ENCODE measurements at regions not wholly inside any gene's neighbourhood (a gene's known extent, or its start where the extent isn't known, plus 50 kb on each side); places are given as distances from the start of the nearest gene placed in this dataset.
A peak's percentile ranks its signal among the peaks of the same experiment; 100 is the strongest.

GRCh38 chr5:57721226-57721625 is 238.6 kb upstream of the ACTBL2 start:
- FAIRE-seq = no peak
- DNase-seq (ENCODE audit: low read depth) = no peak

GRCh38 chr5:57720656-57721055 is 238.0 kb upstream of the ACTBL2 start:
- no peaks in the 10 kb centered on the region for H3K9me3 Mint-ChIP-seq (ENCODE audit: unreplicated experiment)
- H3K9ac ChIP-seq (ENCODE audit: low read length) = no peak overlapping the region
- peaks cover 4% of the 10 kb centered on the region for H3K4me1 ChIP-seq (ENCODE audit: insufficient read depth, low read length)
- H3K4me3 ChIP-seq (ENCODE audit: insufficient read depth, low read depth, low read length) = no peak overlapping the region
- no peaks in the 10 kb centered on the region for H3K27me3 ChIP-seq (ENCODE audit: insufficient read depth, low read length)
- H3K36me3 ChIP-seq (ENCODE audit: insufficient read depth, low read length) = no peaks in the 10 kb centered on the region
- H3K4me1 Mint-ChIP-seq (ENCODE audit: low read depth, unreplicated experiment) = peaks cover 19% of the 10 kb centered on the region
- DNase-seq (ENCODE audit: low read depth) (no peak), FAIRE-seq (no peak)
- no peaks in the 10 kb centered on the region for H3K36me3 Mint-ChIP-seq (ENCODE audit: low read depth, unreplicated experiment)
- H3K27ac ChIP-seq (ENCODE audit: low read depth, low read length) = no peak overlapping the region
- no peaks in the 10 kb centered on the region for H3K9me3 ChIP-seq (ENCODE audit: insufficient read depth, low read depth, low read length)
- no peak overlapping the region for H2AFZ ChIP-seq (ENCODE audit: low read depth, low read length)
- H3K79me2 ChIP-seq (ENCODE audit: insufficient read depth, low read length) = no peaks in the 10 kb centered on the region
- no peaks in the 10 kb centered on the region for H4K20me1 ChIP-seq (ENCODE audit: insufficient read depth, low read length)
- H3K4me3 Mint-ChIP-seq (ENCODE audit: unreplicated experiment) = no peak overlapping the region
- H3K4me2 ChIP-seq (ENCODE audit: low read length) = no peak overlapping the region
- H3K27me3 Mint-ChIP-seq (ENCODE audit: low read depth, unreplicated experiment) = no peaks in the 10 kb centered on the region
- TF ChIP-seq CTCF (IDR thresholded peaks at IDR 0.05; ENCODE audit: insufficient read depth, low read depth, low read length) (no peak), EZH2 (IDR thresholded peaks at IDR 0.05; ENCODE audit: insufficient read depth, low read length) (no peak)
- H3K27ac Mint-ChIP-seq (ENCODE audit: unreplicated experiment) = no peak overlapping the region

More at GRCh38 chr5:57721226-57721625, 238.6 kb upstream of the ACTBL2 start:
- no peaks in the 10 kb centered on the region for H3K27me3 Mint-ChIP-seq (ENCODE audit: low read depth, unreplicated experiment)
- Histone ChIP-seq H3K4me2 (ENCODE audit: low read length) (no peak overlapping the region), H3K79me2 (ENCODE audit: insufficient read depth, low read length) (no peaks in the 10 kb centered on the region), H3K27ac (ENCODE audit: low read depth, low read length) (no peak overlapping the region), H2AFZ (ENCODE audit: low read depth, low read length) (no peak overlapping the region), H3K9me3 (ENCODE audit: insufficient read depth, low read depth, low read length) (no peaks in the 10 kb centered on the region), H3K27me3 (ENCODE audit: insufficient read depth, low read length) (no peaks in the 10 kb centered on the region), H3K9ac (ENCODE audit: low read length) (no peak overlapping the region), H3K36me3 (ENCODE audit: insufficient read depth, low read length) (no peaks in the 10 kb centered on the region), H3K4me1 (ENCODE audit: insufficient read depth, low read length) (peaks cover 4% of the 10 kb centered on the region), H3K4me3 (ENCODE audit: insufficient read depth, low read depth, low read length) (no peak overlapping the region), H4K20me1 (ENCODE audit: insufficient read depth, low read length) (no peaks in the 10 kb centered on the region)
- H3K36me3 Mint-ChIP-seq (ENCODE audit: low read depth, unreplicated experiment) = no peaks in the 10 kb centered on the region
- peak overlapping the region; percentile 22 for H3K27ac Mint-ChIP-seq (ENCODE audit: unreplicated experiment)
- TF ChIP-seq CTCF (IDR thresholded peaks at IDR 0.05; ENCODE audit: insufficient read depth, low read depth, low read length) = no peak
- no peak for TF ChIP-seq EZH2 (IDR thresholded peaks at IDR 0.05; ENCODE audit: insufficient read depth, low read length)
- H3K9me3 Mint-ChIP-seq (ENCODE audit: unreplicated experiment) = no peaks in the 10 kb centered on the region
- no peak overlapping the region for H3K4me3 Mint-ChIP-seq (ENCODE audit: unreplicated experiment)
- peaks cover 22% of the 10 kb centered on the region for H3K4me1 Mint-ChIP-seq (ENCODE audit: low read depth, unreplicated experiment)

- TF ChIP-seq EZH2 (IDR thresholded peaks at IDR 0.05; ENCODE audit: insufficient read depth, low read length) (no peak), CTCF (IDR thresholded peaks at IDR 0.05; ENCODE audit: insufficient read depth, low read depth, low read length) (no peak)
- H3K36me3 ChIP-seq (ENCODE audit: insufficient read depth, low read length) = no peaks in the 10 kb centered on the region
- no peaks in the 10 kb centered on the region for H3K9me3 ChIP-seq (ENCODE audit: insufficient read depth, low read depth, low read length)
- H3K4me2 ChIP-seq (ENCODE audit: low read length) = no peak overlapping the region
- Mint-ChIP-seq H3K4me1 (ENCODE audit: low read depth, unreplicated experiment) (peaks cover 9% of the 10 kb centered on the region), H3K4me3 (ENCODE audit: unreplicated experiment) (no peak overlapping the region), H3K27ac (ENCODE audit: unreplicated experiment) (no peak overlapping the region), H3K9me3 (ENCODE audit: unreplicated experiment) (no peaks in the 10 kb centered on the region), H3K36me3 (ENCODE audit: low read depth, unreplicated experiment) (no peaks in the 10 kb centered on the region), H3K27me3 (ENCODE audit: low read depth, unreplicated experiment) (no peaks in the 10 kb centered on the region)
- no peaks in the 10 kb centered on the region for H4K20me1 ChIP-seq (ENCODE audit: insufficient read depth, low read length)
- H3K9ac ChIP-seq (ENCODE audit: low read length) = no peak overlapping the region
- DNase-seq (ENCODE audit: low read depth) (no peak), FAIRE-seq (no peak)
- H3K4me1 ChIP-seq (ENCODE audit: insufficient read depth, low read length) = no peaks in the 10 kb centered on the region
- no peak overlapping the region for H3K27ac ChIP-seq (ENCODE audit: low read depth, low read length)
- H3K4me3 ChIP-seq (ENCODE audit: insufficient read depth, low read depth, low read length) = no peak overlapping the region
- no peaks in the 10 kb centered on the region for H3K79me2 ChIP-seq (ENCODE audit: insufficient read depth, low read length)
- H3K27me3 ChIP-seq (ENCODE audit: insufficient read depth, low read length) = no peaks in the 10 kb centered on the region
- no peak overlapping the region for H2AFZ ChIP-seq (ENCODE audit: low read depth, low read length)
Measured at GRCh38 chr5:57719216-57719615, 236.6 kb upstream of the ACTBL2 start.
